ENCODE measurements at regions not wholly inside any gene's neighbourhood (a gene's known extent, or its start where the extent isn't known, plus 50 kb on each side); places are given as distances from the start of the nearest gene placed in this dataset.
"Not testable (repeated sequence)": the region's sequence is repeated elsewhere in the genome, so short reads cannot be mapped to it uniquely, and the experiment has no call there.

- not testable (repeated sequence) for TF ChIP-seq CTCF, POLR2A, EP300 (IDR thresholded peaks at IDR 0.05)
Observed at GRCh38 chr7:53187184-53187583, 151.8 kb downstream of the POM121L12 start.
